ENCODE measurements at regions not wholly inside any gene's neighbourhood (a gene's known extent, or its start where the extent isn't known, plus 50 kb on each side); places are given as distances from the start of the nearest gene placed in this dataset.
"Not testable (repeated sequence)": the region's sequence is repeated elsewhere in the genome, so short reads cannot be mapped to it uniquely, and the experiment has no call there.

GRCh38 chr1:149229813-149230212, 126.5 kb upstream of the NBPF9 start:
- not testable (repeated sequence) for DNase-seq (ENCODE audit: low read depth)

GRCh38 chr1:149234926-149235914, 131.9 kb upstream of the NBPF9 start:
- not testable (repeated sequence) for DNase-seq (ENCODE audit: low read depth)

- not testable (repeated sequence) for DNase-seq (ENCODE audit: low read depth)
These were observed 134.2 kb upstream of the NBPF9 start for GRCh38 chr1:149237515-149237914.

- DNase-seq (ENCODE audit: low read depth), result not testable (repeated sequence)
These were observed 136.7 kb upstream of the NBPF9 start for GRCh38 chr1:149239897-149240508.

- DNase-seq (ENCODE audit: low read depth), result not testable (repeated sequence)
These were observed 137.2 kb upstream of the NBPF9 start for GRCh38 chr1:149240530-149240929.

GRCh38 chr1:149241272-149241671, 137.9 kb upstream of the NBPF9 start:
- not testable (repeated sequence) for DNase-seq (ENCODE audit: low read depth)

- not testable (repeated sequence) for DNase-seq (ENCODE audit: low read depth)
These were observed 140.2 kb upstream of the NBPF9 start for GRCh38 chr1:149243572-149243971.

- DNase-seq (ENCODE audit: low read depth), result not testable (repeated sequence)
These were observed 141.3 kb upstream of the NBPF9 start for GRCh38 chr1:149244621-149245020.

GRCh38 chr1:149246212-149246611, 142.9 kb upstream of the NBPF9 start:
- DNase-seq (ENCODE audit: low read depth), result not testable (repeated sequence)

GRCh38 chr1:149248610-149249009, 145.3 kb upstream of the NBPF9 start:
- not testable (repeated sequence) for DNase-seq (ENCODE audit: low read depth)

GRCh38 chr1:149249850-149250467, 146.6 kb upstream of the NBPF9 start:
- DNase-seq (ENCODE audit: low read depth), result not testable (repeated sequence)

- not testable (repeated sequence) for DNase-seq (ENCODE audit: low read depth)
These were observed 151.8 kb upstream of the NBPF9 start for GRCh38 chr1:149254894-149255847.

- not testable (repeated sequence) for DNase-seq (ENCODE audit: low read depth)
These were observed 156.9 kb upstream of the NBPF9 start for GRCh38 chr1:149260284-149260683.

GRCh38 chr1:149260736-149261340, 157.5 kb upstream of the NBPF9 start:
- not testable (repeated sequence) for DNase-seq (ENCODE audit: low read depth)

- DNase-seq (ENCODE audit: low read depth), result not testable (repeated sequence)
These were observed 163.9 kb upstream of the NBPF9 start for GRCh38 chr1:149267287-149267686.

- DNase-seq (ENCODE audit: low read depth), result not testable (repeated sequence)
These were observed 165.8 kb upstream of the NBPF9 start for GRCh38 chr1:149269001-149269702.

GRCh38 chr1:149269833-149270232, 166.5 kb upstream of the NBPF9 start:
- DNase-seq (ENCODE audit: low read depth), result not testable (repeated sequence)

- not testable (repeated sequence) for DNase-seq (ENCODE audit: low read depth)
These were observed 171.1 kb upstream of the NBPF9 start for GRCh38 chr1:149274493-149274892.

GRCh38 chr1:149275802-149276201, 172.5 kb upstream of the NBPF9 start:
- not testable (repeated sequence) for DNase-seq (ENCODE audit: low read depth)

- not testable (repeated sequence) for DNase-seq (ENCODE audit: low read depth)
These were observed 173.1 kb upstream of the NBPF9 start for GRCh38 chr1:149276496-149276895.

All from stimulated activated CD8-positive, alpha-beta memory T cell treated with anti-CD3 and anti-CD28 coated beads, Interleukin-4, amount 100 ng/mL, for 24 hours (primary cell).